ENCODE measurements at regions not wholly inside any gene's neighbourhood (a gene's known extent, or its start where the extent isn't known, plus 50 kb on each side); places are given as distances from the start of the nearest gene placed in this dataset.
"Not testable (repeated sequence)": the region's sequence is repeated elsewhere in the genome, so short reads cannot be mapped to it uniquely, and the experiment has no call there.

DNA sequence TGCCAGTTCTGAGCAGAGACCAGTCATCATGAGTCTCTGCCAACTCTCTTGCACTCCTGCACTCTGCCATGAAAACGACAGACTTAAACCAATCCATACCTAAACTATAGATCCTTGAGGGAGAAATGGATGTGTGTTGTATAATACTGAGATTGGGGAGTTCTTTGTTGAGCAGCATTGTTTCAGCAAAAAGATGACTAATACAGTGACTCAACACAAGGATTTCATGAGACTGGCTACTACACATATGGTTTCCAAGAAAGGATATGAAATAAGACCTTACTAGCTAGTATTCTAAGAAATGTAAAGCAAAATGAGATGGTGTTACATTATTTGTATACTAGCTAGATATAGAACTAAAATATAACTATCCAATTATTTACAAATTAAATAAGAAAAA is 53.5 kb upstream of the SEC22B start:
- TF ChIP-seq EP300, POLR2A, POLR2AphosphoS5 (IDR thresholded peaks at IDR 0.05): not testable (repeated sequence)
- TF ChIP-seq, protein P1, sequence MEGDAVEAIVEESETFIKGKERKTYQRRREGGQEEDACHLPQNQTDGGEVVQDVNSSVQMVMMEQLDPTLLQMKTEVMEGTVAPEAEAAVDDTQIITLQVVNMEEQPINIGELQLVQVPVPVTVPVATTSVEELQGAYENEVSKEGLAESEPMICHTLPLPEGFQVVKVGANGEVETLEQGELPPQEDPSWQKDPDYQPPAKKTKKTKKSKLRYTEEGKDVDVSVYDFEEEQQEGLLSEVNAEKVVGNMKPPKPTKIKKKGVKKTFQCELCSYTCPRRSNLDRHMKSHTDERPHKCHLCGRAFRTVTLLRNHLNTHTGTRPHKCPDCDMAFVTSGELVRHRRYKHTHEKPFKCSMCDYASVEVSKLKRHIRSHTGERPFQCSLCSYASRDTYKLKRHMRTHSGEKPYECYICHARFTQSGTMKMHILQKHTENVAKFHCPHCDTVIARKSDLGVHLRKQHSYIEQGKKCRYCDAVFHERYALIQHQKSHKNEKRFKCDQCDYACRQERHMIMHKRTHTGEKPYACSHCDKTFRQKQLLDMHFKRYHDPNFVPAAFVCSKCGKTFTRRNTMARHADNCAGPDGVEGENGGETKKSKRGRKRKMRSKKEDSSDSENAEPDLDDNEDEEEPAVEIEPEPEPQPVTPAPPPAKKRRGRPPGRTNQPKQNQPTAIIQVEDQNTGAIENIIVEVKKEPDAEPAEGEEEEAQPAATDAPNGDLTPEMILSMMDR (IDR thresholded peaks at IDR 0.05), result not testable (repeated sequence)

Data from stomach (tissue), 4 donors.